LNCaP clone FGC (cell line): ENCODE measurements at regions not wholly inside any gene's neighbourhood (a gene's known extent, or its start where the extent isn't known, plus 50 kb on each side); places are given as distances from the start of the nearest gene placed in this dataset.

ENCODE experiments used
- DNase-seq: peaks from one replicate; pipeline ENCODE4 v3.0.0-alpha.2; 2011; ENCODE audit warnings: low read depth
- H3K4me3 ChIP-seq: 2 replicates; pipeline ENCODE4 v1.5.1; 2011; ENCODE audit warnings: mild to moderate bottlenecking, low read depth, low read length, control low read depth
- CTCF ChIP-seq: IDR thresholded peaks from 2 replicates; pipeline ENCODE4 v1.5.1; 2012; ENCODE audit warnings: mild to moderate bottlenecking; ENCODE audit not compliant: control insufficient read depth, insufficient read depth; ENCODE audit errors: extremely low read depth

- no peak for DNase-seq
- no peak overlapping the region for H3K4me3 ChIP-seq
- no peak for TF ChIP-seq CTCF
Measured at GRCh38 chr11:130551388-130551787, 102.9 kb downstream of the ADAMTS15 start.

DNA sequence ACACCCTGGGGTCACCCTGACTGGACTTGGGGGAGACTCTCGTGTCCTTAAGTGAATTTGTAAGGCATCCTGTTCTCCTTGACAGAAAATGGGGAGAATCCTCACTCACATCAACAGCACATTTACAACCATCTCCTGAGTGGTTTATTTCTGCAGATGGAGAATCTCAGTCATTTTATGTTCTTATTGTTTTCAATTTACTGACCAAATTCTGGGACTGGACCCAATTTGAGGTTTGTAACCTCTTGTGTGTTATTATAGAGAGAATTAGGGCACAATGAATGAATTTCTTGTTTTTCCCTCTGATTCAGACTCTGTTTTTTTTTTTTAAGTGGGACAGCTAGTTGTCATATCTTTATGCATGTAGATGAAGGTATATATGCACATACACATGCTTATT, 104.9 kb downstream of the ADAMTS15 start:
- no peak for TF ChIP-seq CTCF
- H3K4me3 ChIP-seq = no peak overlapping the region
- DNase-seq = no peak

DNA sequence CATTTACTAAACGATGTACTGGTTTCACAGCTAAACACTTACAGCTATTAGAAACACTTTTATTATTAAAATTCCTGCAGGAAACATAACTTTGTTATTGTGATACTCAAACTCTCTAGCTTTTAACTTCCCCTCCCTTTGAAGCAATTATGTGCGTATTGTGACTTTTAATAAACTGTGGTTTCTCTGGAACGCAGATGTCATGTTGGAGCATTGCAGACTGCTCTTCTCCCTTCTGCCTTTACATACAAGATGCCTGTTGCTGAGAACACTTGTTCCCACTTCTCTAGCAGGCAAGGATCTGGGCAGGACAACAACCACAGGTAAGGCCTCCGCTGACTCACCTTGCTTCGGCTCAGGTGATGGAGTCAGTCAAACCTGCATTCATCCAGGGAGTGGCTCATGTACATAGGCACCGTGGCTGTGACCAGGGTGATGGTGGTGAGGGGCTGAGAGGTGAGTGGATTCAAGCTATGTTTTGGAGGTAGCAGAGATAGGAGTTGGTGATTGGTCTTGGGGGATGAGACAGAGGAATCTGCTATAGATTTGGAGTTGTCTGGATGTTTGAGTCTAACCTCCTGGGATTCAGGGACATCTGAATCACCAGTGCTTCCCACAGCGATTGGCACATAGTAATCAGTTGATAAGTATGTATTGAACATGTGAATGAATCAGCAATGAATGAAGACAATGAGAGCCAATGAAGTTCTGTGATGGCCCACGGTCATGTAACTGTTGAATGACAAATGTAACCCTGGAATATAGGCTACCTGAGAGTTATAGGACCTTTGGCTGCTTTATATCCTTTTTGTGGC, 106.0 kb downstream of the ADAMTS15 start:
- no peak for TF ChIP-seq CTCF
- DNase-seq = no peak
- H3K4me3 ChIP-seq = no peak overlapping the region

- no peak for TF ChIP-seq CTCF
- no peak for DNase-seq
- H3K4me3 ChIP-seq = no peak overlapping the region
Measured at GRCh38 chr11:130555251-130555841, 106.9 kb downstream of the ADAMTS15 start.

GRCh38 chr11:130560000-130560780, 111.7 kb downstream of the ADAMTS15 start:
- TF ChIP-seq CTCF = no peak
- DNase-seq = no peak
- H3K4me3 ChIP-seq = no peak overlapping the region

DNA sequence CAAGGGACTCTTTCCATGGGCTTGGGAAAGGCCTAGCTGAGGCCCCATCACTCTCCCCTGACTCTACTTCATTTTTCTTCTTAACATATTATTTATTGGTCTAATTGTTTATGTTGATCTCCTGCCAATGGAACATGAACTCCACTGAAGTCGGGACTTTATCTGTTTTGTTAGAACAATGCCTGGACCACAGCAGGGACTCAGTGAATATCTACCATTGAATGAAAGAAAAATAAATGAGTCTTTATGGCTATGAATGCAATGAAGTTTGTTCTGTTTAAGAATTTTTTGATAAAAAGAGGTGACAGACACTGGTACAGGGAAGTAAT, 112.3 kb downstream of the ADAMTS15 start:
- TF ChIP-seq CTCF = no peak
- no peak for DNase-seq

More for the DNA sequence above, 112.3 kb downstream of the ADAMTS15 start:
- H3K4me3 ChIP-seq = no peak overlapping the region
